Skeletal muscle satellite cell (primary cell): ENCODE measurements at regions not wholly inside any gene's neighbourhood (a gene's known extent, or its start where the extent isn't known, plus 50 kb on each side); places are given as distances from the start of the nearest gene placed in this dataset.

Experiments used
- H3K27me3 ChIP-seq: 2 replicates; pipeline ENCODE4 v1.7.0; 2013; ENCODE audit warnings: low read length; ENCODE audit not compliant: control insufficient read depth, insufficient read depth
- H3K36me3 ChIP-seq: 2 replicates; pipeline ENCODE4 v1.7.0; 2013; ENCODE audit warnings: mild to moderate bottlenecking, control low read depth, low read length; ENCODE audit not compliant: insufficient read depth
- H3K4me1 ChIP-seq: 2 replicates; pipeline ENCODE4 v1.7.0; 2013; ENCODE audit warnings: low read length; ENCODE audit not compliant: control insufficient read depth, insufficient read depth
- H3K4me2 ChIP-seq: 2 replicates; pipeline ENCODE4 v1.7.0; 2013; ENCODE audit warnings: mild to moderate bottlenecking, low read length
- H3K4me3 ChIP-seq: 2 replicates; pipeline ENCODE4 v1.7.0; 2013; ENCODE audit warnings: low read length
- H3K9ac ChIP-seq: 2 replicates; pipeline ENCODE4 v1.7.0; 2013; ENCODE audit warnings: mild to moderate bottlenecking, low read depth, low read length, moderate library complexity
- H3K9me3 ChIP-seq: replicated peaks from 2 replicates; pipeline ENCODE4 v1.7.0; 2013; ENCODE audit warnings: mild to moderate bottlenecking, control low read depth, low read length

GRCh38 chr3:30114918-30115317, 491.5 kb upstream of the TGFBR2 start:
- Histone ChIP-seq H3K27me3 (no peaks in the 10 kb centered on the region), H3K4me1 (peaks cover 7% of the 10 kb centered on the region), H3K4me2 (no peak overlapping the region), H3K4me3 (no peak overlapping the region), H3K36me3 (no peaks in the 10 kb centered on the region), H3K9ac (no peak overlapping the region), H3K9me3 (no peaks in the 10 kb centered on the region)

- no peak overlapping the region for H3K4me2 ChIP-seq
- no peaks in the 10 kb centered on the region for H3K27me3 ChIP-seq
- H3K36me3 ChIP-seq: no peaks in the 10 kb centered on the region
- no peaks in the 10 kb centered on the region for H3K9me3 ChIP-seq
- no peak overlapping the region for H3K9ac ChIP-seq
- no peaks in the 10 kb centered on the region for H3K4me1 ChIP-seq
- no peak overlapping the region for H3K4me3 ChIP-seq
Observed at GRCh38 chr3:30122359-30122758, 484.0 kb upstream of the TGFBR2 start.

GRCh38 chr3:30123224-30123623, 483.2 kb upstream of the TGFBR2 start:
- no peaks in the 10 kb centered on the region for H3K9me3 ChIP-seq
- H3K27me3 ChIP-seq: no peaks in the 10 kb centered on the region
- H3K9ac ChIP-seq: no peak overlapping the region
- no peak overlapping the region for H3K4me2 ChIP-seq
- no peak overlapping the region for H3K4me3 ChIP-seq
- H3K36me3 ChIP-seq: no peaks in the 10 kb centered on the region
- H3K4me1 ChIP-seq: no peaks in the 10 kb centered on the region

GRCh38 chr3:30123755-30124154, 482.6 kb upstream of the TGFBR2 start:
- Histone ChIP-seq H3K36me3 (no peaks in the 10 kb centered on the region), H3K4me3 (no peak overlapping the region), H3K9me3 (no peaks in the 10 kb centered on the region), H3K27me3 (no peaks in the 10 kb centered on the region), H3K4me1 (no peaks in the 10 kb centered on the region), H3K4me2 (no peak overlapping the region), H3K9ac (no peak overlapping the region)

- H3K4me1 ChIP-seq: no peaks in the 10 kb centered on the region
- H3K4me2 ChIP-seq: no peak overlapping the region
- no peaks in the 10 kb centered on the region for H3K9me3 ChIP-seq
- H3K4me3 ChIP-seq: no peak overlapping the region
- H3K27me3 ChIP-seq: no peaks in the 10 kb centered on the region
- no peaks in the 10 kb centered on the region for H3K36me3 ChIP-seq
- no peak overlapping the region for H3K9ac ChIP-seq
Observed at GRCh38 chr3:30124435-30125370, 481.7 kb upstream of the TGFBR2 start.

- Histone ChIP-seq H3K9me3 (no peaks in the 10 kb centered on the region), H3K36me3 (no peaks in the 10 kb centered on the region), H3K9ac (no peak overlapping the region), H3K4me3 (no peak overlapping the region), H3K27me3 (no peaks in the 10 kb centered on the region), H3K4me1 (no peaks in the 10 kb centered on the region), H3K4me2 (no peak overlapping the region)
Observed at GRCh38 chr3:30129765-30130164, 476.6 kb upstream of the TGFBR2 start.

GRCh38 chr3:30130391-30130790, 476.0 kb upstream of the TGFBR2 start:
- Histone ChIP-seq H3K9ac (no peak overlapping the region), H3K27me3 (no peaks in the 10 kb centered on the region), H3K4me3 (no peak overlapping the region), H3K9me3 (no peaks in the 10 kb centered on the region), H3K4me1 (no peaks in the 10 kb centered on the region), H3K36me3 (no peaks in the 10 kb centered on the region), H3K4me2 (no peak overlapping the region)

- Histone ChIP-seq H3K4me1 (no peaks in the 10 kb centered on the region), H3K9me3 (no peaks in the 10 kb centered on the region), H3K27me3 (no peaks in the 10 kb centered on the region), H3K4me3 (no peak overlapping the region), H3K4me2 (no peak overlapping the region), H3K9ac (no peak overlapping the region), H3K36me3 (no peaks in the 10 kb centered on the region)
Observed at GRCh38 chr3:30131191-30131590, 475.2 kb upstream of the TGFBR2 start.

- no peaks in the 10 kb centered on the region for H3K4me1 ChIP-seq
- H3K9me3 ChIP-seq: no peaks in the 10 kb centered on the region
- H3K4me3 ChIP-seq: no peak overlapping the region
- no peak overlapping the region for H3K9ac ChIP-seq
- no peaks in the 10 kb centered on the region for H3K27me3 ChIP-seq
- no peaks in the 10 kb centered on the region for H3K36me3 ChIP-seq
- no peak overlapping the region for H3K4me2 ChIP-seq
Observed at GRCh38 chr3:30135190-30135589, 471.2 kb upstream of the TGFBR2 start.

GRCh38 chr3:30139283-30139682, 467.1 kb upstream of the TGFBR2 start:
- no peak overlapping the region for H3K9ac ChIP-seq
- no peak overlapping the region for H3K4me3 ChIP-seq
- no peaks in the 10 kb centered on the region for H3K36me3 ChIP-seq
- H3K4me1 ChIP-seq: no peaks in the 10 kb centered on the region
- no peaks in the 10 kb centered on the region for H3K27me3 ChIP-seq
- no peaks in the 10 kb centered on the region for H3K9me3 ChIP-seq
- no peak overlapping the region for H3K4me2 ChIP-seq

GRCh38 chr3:30140356-30141075, 465.9 kb upstream of the TGFBR2 start:
- Histone ChIP-seq H3K4me3 (no peak overlapping the region), H3K9ac (no peak overlapping the region), H3K4me1 (no peaks in the 10 kb centered on the region), H3K9me3 (no peaks in the 10 kb centered on the region), H3K4me2 (no peak overlapping the region), H3K36me3 (no peaks in the 10 kb centered on the region), H3K27me3 (no peaks in the 10 kb centered on the region)
